ENCODE measurements at regions not wholly inside any gene's neighbourhood (a gene's known extent, or its start where the extent isn't known, plus 50 kb on each side); places are given as distances from the start of the nearest gene placed in this dataset.

GRCh38 chr9:106779796-106780195, 83.2 kb upstream of the ZNF462 start:
- no peak for TF ChIP-seq CTCF (IDR thresholded peaks at IDR 0.05; ENCODE audit: poor library complexity)
- no peak for TF ChIP-seq EZH2 (IDR thresholded peaks at IDR 0.05; ENCODE audit: borderline replicate concordance)

Measured in hepatocyte (in vitro differentiated cells).